ENCODE measurements at regions not wholly inside any gene's neighbourhood (a gene's known extent, or its start where the extent isn't known, plus 50 kb on each side); places are given as distances from the start of the nearest gene placed in this dataset.

DNA sequence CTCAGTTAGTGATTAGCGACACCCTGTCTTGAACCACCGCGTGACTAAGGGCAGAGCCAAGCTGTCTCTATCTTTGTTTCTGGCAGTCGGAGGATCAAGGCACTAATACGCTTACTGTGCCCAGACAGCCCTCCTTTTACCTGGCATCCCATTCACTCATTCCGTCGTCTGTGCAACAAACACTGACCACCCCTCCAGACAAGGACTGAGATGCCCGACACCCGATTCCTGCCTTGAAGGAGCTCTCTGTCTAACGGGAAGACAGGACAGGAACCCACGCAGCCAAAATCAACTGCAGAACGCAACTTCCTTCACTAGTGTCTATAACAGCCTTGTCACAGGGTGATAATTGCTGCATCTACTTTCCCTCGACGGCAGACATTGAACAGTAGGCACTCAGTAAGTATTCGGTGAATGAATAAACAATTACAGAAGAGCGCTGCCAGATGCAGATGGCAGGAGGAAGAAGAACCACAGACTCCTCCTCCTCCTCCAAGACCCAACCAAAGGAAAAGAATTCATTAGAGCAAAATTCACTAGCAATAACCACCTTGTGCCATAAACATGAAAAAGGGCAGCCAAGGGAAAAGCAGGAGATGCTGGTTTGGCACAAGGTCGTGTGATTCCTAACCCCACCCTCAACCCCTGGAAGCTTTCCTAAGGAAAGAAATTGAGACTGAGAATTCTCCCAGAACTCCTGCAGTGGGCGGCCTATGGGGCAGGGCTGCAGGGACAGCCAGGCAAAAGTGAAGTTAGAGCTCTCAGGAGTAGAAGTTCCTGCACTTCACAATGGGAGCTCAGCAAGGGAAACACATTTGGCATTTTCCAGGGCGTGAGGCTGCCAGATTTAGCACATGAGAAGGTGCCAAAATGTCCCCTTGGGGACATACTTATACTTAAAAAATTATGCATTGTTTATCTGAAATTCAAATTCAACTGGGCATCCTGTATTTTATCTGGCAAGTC lies 186.6 kb upstream of the DIO3 start:
- no peaks in the 10 kb centered on the region for H3K4me1 ChIP-seq
- no peaks in the 10 kb centered on the region for H3K36me3 ChIP-seq
- no peak overlapping the region for H3K4me3 ChIP-seq (ENCODE audit: low read depth, low read length)
- peaks cover 6% of the 10 kb centered on the region; the same call in 1 of the 2 replicates for H3K27me3 ChIP-seq
- DNase-seq = no peak
- H3K9me3 ChIP-seq = no peaks in the 10 kb centered on the region
- TF ChIP-seq, protein P1, sequence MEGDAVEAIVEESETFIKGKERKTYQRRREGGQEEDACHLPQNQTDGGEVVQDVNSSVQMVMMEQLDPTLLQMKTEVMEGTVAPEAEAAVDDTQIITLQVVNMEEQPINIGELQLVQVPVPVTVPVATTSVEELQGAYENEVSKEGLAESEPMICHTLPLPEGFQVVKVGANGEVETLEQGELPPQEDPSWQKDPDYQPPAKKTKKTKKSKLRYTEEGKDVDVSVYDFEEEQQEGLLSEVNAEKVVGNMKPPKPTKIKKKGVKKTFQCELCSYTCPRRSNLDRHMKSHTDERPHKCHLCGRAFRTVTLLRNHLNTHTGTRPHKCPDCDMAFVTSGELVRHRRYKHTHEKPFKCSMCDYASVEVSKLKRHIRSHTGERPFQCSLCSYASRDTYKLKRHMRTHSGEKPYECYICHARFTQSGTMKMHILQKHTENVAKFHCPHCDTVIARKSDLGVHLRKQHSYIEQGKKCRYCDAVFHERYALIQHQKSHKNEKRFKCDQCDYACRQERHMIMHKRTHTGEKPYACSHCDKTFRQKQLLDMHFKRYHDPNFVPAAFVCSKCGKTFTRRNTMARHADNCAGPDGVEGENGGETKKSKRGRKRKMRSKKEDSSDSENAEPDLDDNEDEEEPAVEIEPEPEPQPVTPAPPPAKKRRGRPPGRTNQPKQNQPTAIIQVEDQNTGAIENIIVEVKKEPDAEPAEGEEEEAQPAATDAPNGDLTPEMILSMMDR (IDR thresholded peaks at IDR 0.05; ENCODE audit: low read depth, low read length) = no peak

DNA sequence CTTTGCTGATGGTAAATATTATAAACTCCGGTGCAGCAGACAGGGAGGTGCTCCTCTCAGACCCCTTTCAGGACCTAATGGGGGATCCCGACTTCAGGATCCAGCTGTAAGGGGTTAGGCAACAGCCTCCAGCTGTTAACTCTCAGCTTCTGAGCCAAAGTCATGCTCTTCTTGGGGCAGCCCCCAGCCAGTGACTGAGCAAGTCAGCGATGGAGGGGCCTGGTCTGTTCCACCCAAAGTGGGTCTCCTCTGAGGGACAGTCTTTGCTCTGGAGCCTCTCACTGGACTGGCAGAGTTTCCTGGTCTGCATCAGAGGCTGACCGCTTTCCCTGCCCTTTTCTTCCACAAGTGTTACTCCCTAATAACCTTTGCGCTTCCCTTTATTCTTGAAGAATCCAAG lies 184.2 kb upstream of the DIO3 start:
- Histone ChIP-seq H3K9me3 (no peaks in the 10 kb centered on the region), H3K36me3 (no peaks in the 10 kb centered on the region), H3K4me3 (ENCODE audit: low read depth, low read length) (no peak overlapping the region), H3K4me1 (no peaks in the 10 kb centered on the region), H3K27me3 (peaks cover 6% of the 10 kb centered on the region; the same call in 1 of the 2 replicates)
- TF ChIP-seq, protein P1 (IDR thresholded peaks at IDR 0.05; ENCODE audit: low read depth, low read length) = no peak
- no peak for DNase-seq

DNA sequence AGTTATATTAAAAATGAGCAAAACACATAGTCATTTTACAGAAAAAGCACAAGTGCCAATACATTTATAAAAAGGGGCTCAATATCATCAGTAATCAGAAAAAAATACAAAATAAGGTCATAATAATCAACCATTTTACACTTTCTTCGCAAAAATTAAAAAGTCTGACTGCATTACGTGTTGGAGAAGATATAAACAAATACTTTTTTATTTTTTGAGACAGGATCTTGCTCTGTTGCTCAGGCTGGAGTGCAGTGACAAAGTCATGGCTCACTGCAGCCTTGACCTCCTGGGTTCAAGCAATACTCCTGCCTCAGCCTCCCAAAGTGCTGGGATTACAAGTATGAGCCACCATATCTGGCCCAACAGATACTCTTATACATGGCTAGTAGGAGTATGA lies 181.5 kb upstream of the DIO3 start:
- peaks cover 4% of the 10 kb centered on the region; the same call in 1 of the 2 replicates for H3K27me3 ChIP-seq
- DNase-seq = no peak
- no peaks in the 10 kb centered on the region for H3K9me3 ChIP-seq
- TF ChIP-seq, protein P1 (IDR thresholded peaks at IDR 0.05; ENCODE audit: low read depth, low read length) = no peak
- H3K36me3 ChIP-seq = no peaks in the 10 kb centered on the region
- no peaks in the 10 kb centered on the region for H3K4me1 ChIP-seq
- no peak overlapping the region for H3K4me3 ChIP-seq (ENCODE audit: low read depth, low read length)

DNA sequence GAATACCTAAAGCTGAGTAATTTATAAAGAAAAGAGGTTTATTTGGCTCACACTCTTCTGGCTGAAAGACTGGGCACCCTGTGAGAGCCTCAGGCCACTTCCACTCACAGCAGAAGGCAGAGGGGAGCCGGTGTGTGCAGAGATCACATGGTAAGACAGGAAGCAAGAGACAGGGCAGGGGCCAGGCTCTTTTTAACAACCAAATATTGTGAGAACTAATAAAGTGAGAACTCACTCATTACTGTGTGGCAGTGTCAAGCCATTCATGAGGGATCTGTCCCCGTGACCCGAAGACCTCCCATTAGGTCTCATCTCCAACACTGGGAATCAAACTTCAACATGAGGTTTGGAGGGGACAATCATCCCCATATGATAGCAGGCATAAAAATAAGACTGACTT lies 180.8 kb upstream of the DIO3 start:
- Histone ChIP-seq H3K36me3 (no peaks in the 10 kb centered on the region), H3K9me3 (no peaks in the 10 kb centered on the region), H3K4me3 (ENCODE audit: low read depth, low read length) (no peak overlapping the region), H3K27me3 (peaks cover 4% of the 10 kb centered on the region; the same call in 1 of the 2 replicates), H3K4me1 (no peaks in the 10 kb centered on the region)
- TF ChIP-seq, protein P1 (IDR thresholded peaks at IDR 0.05; ENCODE audit: low read depth, low read length) = no peak
- DNase-seq = no peak

DNA sequence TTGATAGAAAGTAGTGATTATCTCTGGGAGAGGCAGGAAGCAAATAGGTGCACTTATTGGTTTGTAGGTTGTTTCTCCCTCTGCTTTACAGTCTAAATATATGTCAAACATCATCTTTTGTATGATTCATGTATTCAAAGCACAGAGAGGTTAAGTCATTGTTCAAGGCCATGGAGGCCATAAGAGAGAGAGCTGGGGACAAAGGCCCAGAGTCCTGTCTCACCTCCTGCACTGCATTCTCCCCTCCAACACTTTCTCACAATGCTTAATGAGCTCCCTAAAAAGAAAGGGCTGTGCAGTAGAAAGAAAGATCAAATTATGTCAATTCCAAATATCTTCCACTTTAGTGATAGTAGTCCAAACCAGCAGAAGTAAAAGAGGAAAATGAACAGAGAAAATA lies 180.4 kb upstream of the DIO3 start:
- H3K27me3 ChIP-seq = peaks cover 4% of the 10 kb centered on the region; the same call in 1 of the 2 replicates
- no peaks in the 10 kb centered on the region for H3K9me3 ChIP-seq
- DNase-seq = no peak
- H3K36me3 ChIP-seq = no peaks in the 10 kb centered on the region
- no peaks in the 10 kb centered on the region for H3K4me1 ChIP-seq
- TF ChIP-seq, protein P1 (IDR thresholded peaks at IDR 0.05; ENCODE audit: low read depth, low read length) = no peak
- H3K4me3 ChIP-seq (ENCODE audit: low read depth, low read length) = no peak overlapping the region

Data from BE2C (cell line).